ENCODE measurements at regions not wholly inside any gene's neighbourhood (a gene's known extent, or its start where the extent isn't known, plus 50 kb on each side); places are given as distances from the start of the nearest gene placed in this dataset.

GRCh38 chr20:56900252-56900651 is 271.1 kb downstream of the TFAP2C start:
- TF ChIP-seq POLR2AphosphoS5 (IDR thresholded peaks at IDR 0.05), result no peak
- no peak for TF ChIP-seq CTCF (IDR thresholded peaks at IDR 0.05)
- TF ChIP-seq POLR2A (IDR thresholded peaks at IDR 0.05; ENCODE audit: low read depth), result no peak
- no peak for TF ChIP-seq EP300 (IDR thresholded peaks at IDR 0.05)

All from esophagus muscularis mucosa (tissue), 4 donors.